HepG2 (cell line): ENCODE measurements at regions not wholly inside any gene's neighbourhood (a gene's known extent, or its start where the extent isn't known, plus 50 kb on each side); places are given as distances from the start of the nearest gene placed in this dataset.

Experiments
- GPN1 ChIP-seq: sonication (generic); formaldehyde crosslinking; IDR thresholded peaks from 2 replicates; pipeline ENCODE4 v1.5.1; 2020; ENCODE audit warnings: missing genetic modification reagents, borderline replicate concordance
- RBFOX2 ChIP-seq: fragments of 200-400 bp; formaldehyde crosslinking; IDR thresholded peaks from 2 replicates; pipeline ENCODE4 v1.6.1; 2017; ENCODE audit warnings: low read depth, mild to moderate bottlenecking, low read length
- STAT5B ChIP-seq: sonication (generic); formaldehyde crosslinking; IDR thresholded peaks from 2 replicates; pipeline ENCODE4 v1.4.0; 2020; ENCODE audit warnings: missing genetic modification reagents
- TCF7 ChIP-seq: sonication (generic); IDR thresholded peaks from 2 replicates; pipeline ENCODE4 v1.6.1; 2016; ENCODE audit warnings: antibody characterized with exemption, low read depth
- ZNF143 ChIP-seq: sonication (generic); formaldehyde crosslinking; IDR thresholded peaks from 2 replicates; pipeline ENCODE4 v1.4.0; 2020; ENCODE audit warnings: missing genetic modification reagents
- TF ChIP-seq, protein P1 (sequence below): sonication (generic); formaldehyde crosslinking; IDR thresholded peaks from 2 replicates; pipeline ENCODE4 v1.8.0; 2022; ENCODE audit warnings: mild to moderate bottlenecking, missing genetic modification reagents; ENCODE audit not compliant: insufficient replicate concordance
- TF ChIP-seq, protein P2 (sequence below): sonication (generic); formaldehyde crosslinking; IDR thresholded peaks from 2 replicates; pipeline ENCODE4 v1.4.0; 2020; ENCODE audit warnings: missing genetic modification reagents
- TF ChIP-seq, protein P3 (sequence below): sonication (generic); formaldehyde crosslinking; IDR thresholded peaks from 2 replicates; pipeline ENCODE4 v1.4.0; 2020; ENCODE audit warnings: missing genetic modification reagents

DNA sequence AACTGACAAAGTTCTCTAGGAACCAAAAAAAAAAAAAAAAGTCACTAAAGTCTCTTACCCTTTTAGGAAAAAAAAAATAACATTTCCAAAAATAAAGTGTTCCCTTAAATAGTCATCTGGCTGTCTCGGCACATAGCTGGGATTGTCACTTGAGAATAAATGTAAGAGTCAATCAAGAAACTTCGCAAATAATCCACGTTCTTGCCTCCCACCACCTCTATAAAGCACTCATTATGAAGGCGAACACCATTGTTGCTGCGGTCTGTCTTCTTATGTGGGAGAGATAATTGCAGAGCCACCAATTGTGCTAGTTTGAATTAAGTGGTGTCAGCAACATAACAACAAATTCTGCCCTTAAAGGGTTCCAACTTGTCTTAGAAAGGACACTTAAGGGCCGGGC is 163.7 kb downstream of the FBXO15 start (continued):
- TF ChIP-seq, protein P1, sequence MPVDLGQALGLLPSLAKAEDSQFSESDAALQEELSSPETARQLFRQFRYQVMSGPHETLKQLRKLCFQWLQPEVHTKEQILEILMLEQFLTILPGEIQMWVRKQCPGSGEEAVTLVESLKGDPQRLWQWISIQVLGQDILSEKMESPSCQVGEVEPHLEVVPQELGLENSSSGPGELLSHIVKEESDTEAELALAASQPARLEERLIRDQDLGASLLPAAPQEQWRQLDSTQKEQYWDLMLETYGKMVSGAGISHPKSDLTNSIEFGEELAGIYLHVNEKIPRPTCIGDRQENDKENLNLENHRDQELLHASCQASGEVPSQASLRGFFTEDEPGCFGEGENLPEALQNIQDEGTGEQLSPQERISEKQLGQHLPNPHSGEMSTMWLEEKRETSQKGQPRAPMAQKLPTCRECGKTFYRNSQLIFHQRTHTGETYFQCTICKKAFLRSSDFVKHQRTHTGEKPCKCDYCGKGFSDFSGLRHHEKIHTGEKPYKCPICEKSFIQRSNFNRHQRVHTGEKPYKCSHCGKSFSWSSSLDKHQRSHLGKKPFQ (CRISPR knock-in tag) = no peak
- TF ChIP-seq, protein P2, sequence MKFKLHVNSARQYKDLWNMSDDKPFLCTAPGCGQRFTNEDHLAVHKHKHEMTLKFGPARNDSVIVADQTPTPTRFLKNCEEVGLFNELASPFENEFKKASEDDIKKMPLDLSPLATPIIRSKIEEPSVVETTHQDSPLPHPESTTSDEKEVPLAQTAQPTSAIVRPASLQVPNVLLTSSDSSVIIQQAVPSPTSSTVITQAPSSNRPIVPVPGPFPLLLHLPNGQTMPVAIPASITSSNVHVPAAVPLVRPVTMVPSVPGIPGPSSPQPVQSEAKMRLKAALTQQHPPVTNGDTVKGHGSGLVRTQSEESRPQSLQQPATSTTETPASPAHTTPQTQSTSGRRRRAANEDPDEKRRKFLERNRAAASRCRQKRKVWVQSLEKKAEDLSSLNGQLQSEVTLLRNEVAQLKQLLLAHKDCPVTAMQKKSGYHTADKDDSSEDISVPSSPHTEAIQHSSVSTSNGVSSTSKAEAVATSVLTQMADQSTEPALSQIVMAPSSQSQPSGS (CRISPR knock-in tag) = no peak
- TF ChIP-seq ZNF143 (no peak), RBFOX2 (no peak), STAT5B (no peak), TCF7 (no peak), GPN1 (no peak)
- TF ChIP-seq, protein P3, sequence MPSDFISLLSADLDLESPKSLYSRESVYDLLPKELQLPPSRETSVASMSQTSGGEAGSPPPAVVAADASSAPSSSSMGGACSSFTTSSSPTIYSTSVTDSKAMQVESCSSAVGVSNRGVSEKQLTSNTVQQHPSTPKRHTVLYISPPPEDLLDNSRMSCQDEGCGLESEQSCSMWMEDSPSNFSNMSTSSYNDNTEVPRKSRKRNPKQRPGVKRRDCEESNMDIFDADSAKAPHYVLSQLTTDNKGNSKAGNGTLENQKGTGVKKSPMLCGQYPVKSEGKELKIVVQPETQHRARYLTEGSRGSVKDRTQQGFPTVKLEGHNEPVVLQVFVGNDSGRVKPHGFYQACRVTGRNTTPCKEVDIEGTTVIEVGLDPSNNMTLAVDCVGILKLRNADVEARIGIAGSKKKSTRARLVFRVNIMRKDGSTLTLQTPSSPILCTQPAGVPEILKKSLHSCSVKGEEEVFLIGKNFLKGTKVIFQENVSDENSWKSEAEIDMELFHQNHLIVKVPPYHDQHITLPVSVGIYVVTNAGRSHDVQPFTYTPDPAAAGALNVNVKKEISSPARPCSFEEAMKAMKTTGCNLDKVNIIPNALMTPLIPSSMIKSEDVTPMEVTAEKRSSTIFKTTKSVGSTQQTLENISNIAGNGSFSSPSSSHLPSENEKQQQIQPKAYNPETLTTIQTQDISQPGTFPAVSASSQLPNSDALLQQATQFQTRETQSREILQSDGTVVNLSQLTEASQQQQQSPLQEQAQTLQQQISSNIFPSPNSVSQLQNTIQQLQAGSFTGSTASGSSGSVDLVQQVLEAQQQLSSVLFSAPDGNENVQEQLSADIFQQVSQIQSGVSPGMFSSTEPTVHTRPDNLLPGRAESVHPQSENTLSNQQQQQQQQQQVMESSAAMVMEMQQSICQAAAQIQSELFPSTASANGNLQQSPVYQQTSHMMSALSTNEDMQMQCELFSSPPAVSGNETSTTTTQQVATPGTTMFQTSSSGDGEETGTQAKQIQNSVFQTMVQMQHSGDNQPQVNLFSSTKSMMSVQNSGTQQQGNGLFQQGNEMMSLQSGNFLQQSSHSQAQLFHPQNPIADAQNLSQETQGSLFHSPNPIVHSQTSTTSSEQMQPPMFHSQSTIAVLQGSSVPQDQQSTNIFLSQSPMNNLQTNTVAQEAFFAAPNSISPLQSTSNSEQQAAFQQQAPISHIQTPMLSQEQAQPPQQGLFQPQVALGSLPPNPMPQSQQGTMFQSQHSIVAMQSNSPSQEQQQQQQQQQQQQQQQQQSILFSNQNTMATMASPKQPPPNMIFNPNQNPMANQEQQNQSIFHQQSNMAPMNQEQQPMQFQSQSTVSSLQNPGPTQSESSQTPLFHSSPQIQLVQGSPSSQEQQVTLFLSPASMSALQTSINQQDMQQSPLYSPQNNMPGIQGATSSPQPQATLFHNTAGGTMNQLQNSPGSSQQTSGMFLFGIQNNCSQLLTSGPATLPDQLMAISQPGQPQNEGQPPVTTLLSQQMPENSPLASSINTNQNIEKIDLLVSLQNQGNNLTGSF = no peak
